ENCODE measurements at regions not wholly inside any gene's neighbourhood (a gene's known extent, or its start where the extent isn't known, plus 50 kb on each side); places are given as distances from the start of the nearest gene placed in this dataset.

DNA sequence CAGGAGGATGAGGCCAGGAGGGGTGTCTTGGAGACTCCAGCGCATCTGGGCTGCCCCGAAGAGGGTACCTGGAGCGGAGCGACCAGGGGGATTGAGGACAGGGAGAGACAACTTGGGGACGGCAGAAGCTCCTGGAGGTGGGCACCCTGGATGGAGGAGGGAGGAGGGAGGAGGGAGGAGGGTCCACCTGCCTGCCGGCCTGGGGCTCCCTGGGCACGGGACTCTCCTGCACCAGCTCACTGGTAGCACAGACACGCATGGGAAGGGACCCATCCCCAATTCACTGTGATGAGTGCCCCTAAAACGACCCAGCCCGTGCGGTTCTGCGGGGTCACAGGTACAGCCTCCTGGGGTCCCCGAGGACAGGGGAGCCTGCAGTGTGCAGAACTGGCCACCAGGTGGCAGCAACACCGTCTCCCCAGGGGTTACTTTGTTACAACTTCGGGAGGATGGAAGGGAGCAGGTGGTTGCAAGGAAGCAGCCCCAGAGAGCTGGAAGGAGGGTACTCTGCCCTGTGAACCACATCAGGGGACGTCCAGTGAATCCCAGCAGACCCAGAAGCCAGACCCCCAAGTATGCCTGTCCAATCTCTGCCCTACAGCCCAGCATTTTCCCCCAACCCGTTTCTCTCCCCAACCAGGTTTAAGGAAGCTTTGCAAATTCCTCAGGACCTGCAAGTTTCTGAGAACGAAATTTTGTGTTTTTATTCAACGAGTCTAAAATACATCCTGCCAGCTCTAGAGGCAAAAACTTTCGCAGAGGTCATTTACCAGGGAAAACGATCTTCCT is 482.4 kb downstream of the NPHP4 start:
- H3K4ac ChIP-seq (ENCODE audit: low read length): no peak overlapping the region
- H2AFZ ChIP-seq (ENCODE audit: low read length): no peak overlapping the region
- no peak overlapping the region for H3K4me3 ChIP-seq (ENCODE audit: low read length in 2 of 2)
- H2BK5ac ChIP-seq (ENCODE audit: low read length): no peak overlapping the region
- DNase-seq (ENCODE audit: low spot score): peak; percentile 68
- no peak overlapping the region for H4K91ac ChIP-seq (ENCODE audit: low read depth, low read length, poor library complexity)
- H3K18ac ChIP-seq (ENCODE audit: low read length): peak overlapping the region; percentile 83
- no CpG with 5 or more reads among the region's 21 CpGs for WGBS, 2 donors (ENCODE audit: extremely low coverage in 2 of 2, insufficient read length in 2 of 2, insufficient replicate concordance in 1 of 2)
- H2BK120ac ChIP-seq (ENCODE audit: low read depth, low read length): no peak overlapping the region
- peak overlapping the region; percentile 51 for H3K23ac ChIP-seq (ENCODE audit: low read depth, low read length, poor library complexity)
- no peak overlapping the region for H3K9ac ChIP-seq (ENCODE audit: low read depth, low read length, poor library complexity)
- H2AK5ac ChIP-seq (ENCODE audit: low read depth, low read length): peak overlapping the region; percentile 85
- no peak overlapping the region for H3K4me2 ChIP-seq (ENCODE audit: insufficient read depth, low read length, poor library complexity, severe bottlenecking)
- H2BK12ac ChIP-seq (ENCODE audit: low read length): no peak overlapping the region
- no peak overlapping the region for H3K14ac ChIP-seq (ENCODE audit: low read length)
- no peak overlapping the region for H4K8ac ChIP-seq (ENCODE audit: low read depth, low read length)
- H3K4me1 ChIP-seq (ENCODE audit: control insufficient read depth in 2 of 2, insufficient read depth in 1 of 2, low read depth in 1 of 2, low read length in 2 of 2): peaks cover 0 to 4% of the 10 kb centered on the region in 2 donors
- H3K36me3 ChIP-seq (replicated peaks in 1 of 2; ENCODE audit: control insufficient read depth in 2 of 2, insufficient read depth in 2 of 2, low read length in 2 of 2): no peaks in the 10 kb centered on the region
- H3K27ac ChIP-seq (replicated peaks; ENCODE audit: low read length): no peak overlapping the region
- peaks cover 0 to 6% (median 0%) of the 10 kb centered on the region in 3 experiments for H3K27me3 ChIP-seq (ENCODE audit: control insufficient read depth in 3 of 3, insufficient read depth in 3 of 3, low read depth in 1 of 3, low read length in 3 of 3)
- no peak overlapping the region for H2BK15ac ChIP-seq (ENCODE audit: low read length)
- H3K9me3 ChIP-seq (replicated peaks in 1 of 2; ENCODE audit: control insufficient read depth in 2 of 2, insufficient read depth in 1 of 2, low read depth in 1 of 2, low read length in 2 of 2): no peaks in the 10 kb centered on the region
- H3K79me1 ChIP-seq (ENCODE audit: low read depth, low read length): no peaks in the 10 kb centered on the region

DNA sequence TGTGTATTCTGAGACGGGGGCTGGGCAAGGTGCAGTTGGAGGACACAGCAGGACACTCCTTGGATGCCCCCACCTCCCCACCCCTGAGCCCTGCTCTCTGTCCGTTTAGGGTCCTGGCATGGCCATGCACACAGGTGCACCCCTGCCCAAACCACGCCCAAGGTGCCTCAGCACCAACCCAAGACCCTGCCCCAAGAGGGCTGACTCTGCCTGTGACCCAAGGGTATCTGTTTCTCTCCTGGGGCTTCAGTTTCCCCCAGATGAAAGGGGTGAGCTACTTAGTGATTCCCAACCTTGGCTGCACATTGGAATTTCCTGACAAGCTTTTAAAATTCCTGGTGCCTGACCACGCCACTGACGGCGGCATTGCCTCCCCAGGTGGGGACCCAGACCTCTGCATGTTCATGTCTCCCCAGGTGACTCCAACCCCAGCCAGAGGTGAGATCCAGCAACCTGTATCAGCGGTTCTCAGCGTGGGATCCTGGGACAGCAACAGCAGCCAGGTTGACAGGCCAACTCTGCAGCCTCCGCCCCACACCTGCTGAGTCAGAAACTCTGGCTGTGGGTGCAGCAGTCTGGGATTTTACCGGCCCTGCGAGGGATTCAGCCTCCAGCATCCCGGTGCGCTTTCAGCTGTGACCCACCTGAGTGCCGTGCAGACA is 483.4 kb downstream of the NPHP4 start:
- no peak for DNase-seq (ENCODE audit: low spot score)
- H3K27me3 ChIP-seq (ENCODE audit: control insufficient read depth in 3 of 3, insufficient read depth in 3 of 3, low read depth in 1 of 3, low read length in 3 of 3): peaks cover 0 to 6% (median 0%) of the 10 kb centered on the region in 3 experiments
- no peak overlapping the region for H2AFZ ChIP-seq (ENCODE audit: low read length)

GRCh38 chr1:5507340-5507739 is 484.9 kb downstream of the NPHP4 start:
- Histone ChIP-seq H3K18ac (ENCODE audit: low read length) (peak overlapping the region; percentile 25), H3K36me3 (replicated peaks in 1 of 2; ENCODE audit: control insufficient read depth in 2 of 2, insufficient read depth in 2 of 2, low read length in 2 of 2) (no peaks in the 10 kb centered on the region), H3K4ac (ENCODE audit: low read length) (no peak overlapping the region), H3K27me3 (ENCODE audit: control insufficient read depth in 3 of 3, insufficient read depth in 3 of 3, low read depth in 1 of 3, low read length in 3 of 3) (peaks cover 0 to 14% (median 0%) of the 10 kb centered on the region in 3 experiments), H2AFZ (ENCODE audit: low read length) (no peak overlapping the region), H2BK12ac (ENCODE audit: low read length) (no peak overlapping the region), H3K4me2 (ENCODE audit: insufficient read depth, low read length, poor library complexity, severe bottlenecking) (no peak overlapping the region), H3K4me3 (ENCODE audit: low read length in 2 of 2) (no peak overlapping the region), H3K23ac (ENCODE audit: low read depth, low read length, poor library complexity) (no peak overlapping the region), H3K27ac (replicated peaks; ENCODE audit: low read length) (no peak overlapping the region), H3K14ac (ENCODE audit: low read length) (no peak overlapping the region), H3K9me3 (replicated peaks in 1 of 2; ENCODE audit: control insufficient read depth in 2 of 2, insufficient read depth in 1 of 2, low read depth in 1 of 2, low read length in 2 of 2) (no peaks in the 10 kb centered on the region), H2BK120ac (ENCODE audit: low read depth, low read length) (no peak overlapping the region), H2AK5ac (ENCODE audit: low read depth, low read length) (no peak overlapping the region), H4K8ac (ENCODE audit: low read depth, low read length) (no peak overlapping the region), H3K9ac (ENCODE audit: low read depth, low read length, poor library complexity) (no peak overlapping the region), H2BK5ac (ENCODE audit: low read length) (no peak overlapping the region), H3K79me1 (ENCODE audit: low read depth, low read length) (no peaks in the 10 kb centered on the region), H4K91ac (ENCODE audit: low read depth, low read length, poor library complexity) (no peak overlapping the region), H3K4me1 (ENCODE audit: control insufficient read depth in 2 of 2, insufficient read depth in 1 of 2, low read depth in 1 of 2, low read length in 2 of 2) (no peaks in the 10 kb centered on the region), H2BK15ac (ENCODE audit: low read length) (no peak overlapping the region)
- DNase-seq (ENCODE audit: low spot score): no peak
- WGBS, 2 donors (ENCODE audit: extremely low coverage in 2 of 2, insufficient read length in 2 of 2, insufficient replicate concordance in 1 of 2): no CpG with 5 or more reads among the region's 15 CpGs

More for the DNA sequence above, 483.4 kb downstream of the NPHP4 start:
- H2AK5ac ChIP-seq (ENCODE audit: low read depth, low read length): peak overlapping the region; percentile 42
- no peaks in the 10 kb centered on the region for H3K36me3 ChIP-seq (replicated peaks in 1 of 2; ENCODE audit: control insufficient read depth in 2 of 2, insufficient read depth in 2 of 2, low read length in 2 of 2)
- H2BK15ac ChIP-seq (ENCODE audit: low read length): no peak overlapping the region
- H3K27ac ChIP-seq (replicated peaks; ENCODE audit: low read length): no peak overlapping the region
- H3K23ac ChIP-seq (ENCODE audit: low read depth, low read length, poor library complexity): no peak overlapping the region
- WGBS, 2 donors (ENCODE audit: extremely low coverage in 2 of 2, insufficient read length in 2 of 2, insufficient replicate concordance in 1 of 2): no CpG with 5 or more reads among the region's 14 CpGs
- H3K4ac ChIP-seq (ENCODE audit: low read length): no peak overlapping the region
- H3K18ac ChIP-seq (ENCODE audit: low read length): peak overlapping the region; percentile 37
- no peak overlapping the region for H4K8ac ChIP-seq (ENCODE audit: low read depth, low read length)
- H3K14ac ChIP-seq (ENCODE audit: low read length): no peak overlapping the region
- H3K9me3 ChIP-seq (replicated peaks in 1 of 2; ENCODE audit: control insufficient read depth in 2 of 2, insufficient read depth in 1 of 2, low read depth in 1 of 2, low read length in 2 of 2): no peaks in the 10 kb centered on the region
- H4K91ac ChIP-seq (ENCODE audit: low read depth, low read length, poor library complexity): no peak overlapping the region
- no peak overlapping the region for H2BK5ac ChIP-seq (ENCODE audit: low read length)
- H3K4me2 ChIP-seq (ENCODE audit: insufficient read depth, low read length, poor library complexity, severe bottlenecking): no peak overlapping the region
- H3K4me3 ChIP-seq (ENCODE audit: low read length in 2 of 2): no peak overlapping the region
- no peaks in the 10 kb centered on the region for H3K79me1 ChIP-seq (ENCODE audit: low read depth, low read length)
- H3K4me1 ChIP-seq (ENCODE audit: control insufficient read depth in 2 of 2, insufficient read depth in 1 of 2, low read depth in 1 of 2, low read length in 2 of 2): peaks cover 0 to 2% of the 10 kb centered on the region in 2 donors
- no peak overlapping the region for H3K9ac ChIP-seq (ENCODE audit: low read depth, low read length, poor library complexity)
- H2BK120ac ChIP-seq (ENCODE audit: low read depth, low read length): no peak overlapping the region
- H2BK12ac ChIP-seq (ENCODE audit: low read length): no peak overlapping the region

GRCh38 chr1:5506634-5507033 is 485.6 kb downstream of the NPHP4 start:
- Histone ChIP-seq H3K4me3 (ENCODE audit: low read length in 2 of 2) (peak overlapping the region in 1 of 2 donors; percentile 33), H3K18ac (ENCODE audit: low read length) (peak overlapping the region; percentile 38), H2BK15ac (ENCODE audit: low read length) (peak overlapping the region; percentile 12), H3K9ac (ENCODE audit: low read depth, low read length, poor library complexity) (no peak overlapping the region), H2AFZ (ENCODE audit: low read length) (no peak overlapping the region), H3K36me3 (replicated peaks in 1 of 2; ENCODE audit: control insufficient read depth in 2 of 2, insufficient read depth in 2 of 2, low read length in 2 of 2) (no peaks in the 10 kb centered on the region), H3K9me3 (replicated peaks in 1 of 2; ENCODE audit: control insufficient read depth in 2 of 2, insufficient read depth in 1 of 2, low read depth in 1 of 2, low read length in 2 of 2) (no peaks in the 10 kb centered on the region), H3K4ac (ENCODE audit: low read length) (no peak overlapping the region), H3K4me1 (ENCODE audit: control insufficient read depth in 2 of 2, insufficient read depth in 1 of 2, low read depth in 1 of 2, low read length in 2 of 2) (no peaks in the 10 kb centered on the region), H2BK5ac (ENCODE audit: low read length) (no peak overlapping the region), H3K23ac (ENCODE audit: low read depth, low read length, poor library complexity) (peak overlapping the region; percentile 22), H4K91ac (ENCODE audit: low read depth, low read length, poor library complexity) (no peak overlapping the region), H3K14ac (ENCODE audit: low read length) (no peak overlapping the region), H3K4me2 (ENCODE audit: insufficient read depth, low read length, poor library complexity, severe bottlenecking) (no peak overlapping the region), H2AK5ac (ENCODE audit: low read depth, low read length) (peak overlapping the region; percentile 42), H2BK120ac (ENCODE audit: low read depth, low read length) (no peak overlapping the region), H3K79me1 (ENCODE audit: low read depth, low read length) (no peaks in the 10 kb centered on the region), H3K27me3 (ENCODE audit: control insufficient read depth in 3 of 3, insufficient read depth in 3 of 3, low read depth in 1 of 3, low read length in 3 of 3) (peaks cover 0 to 14% (median 0%) of the 10 kb centered on the region in 3 experiments), H4K8ac (ENCODE audit: low read depth, low read length) (no peak overlapping the region), H3K27ac (replicated peaks; ENCODE audit: low read length) (no peak overlapping the region), H2BK12ac (ENCODE audit: low read length) (no peak overlapping the region)
- no CpG with 5 or more reads among the region's 11 CpGs for WGBS, 2 donors (ENCODE audit: extremely low coverage in 2 of 2, insufficient read length in 2 of 2, insufficient replicate concordance in 1 of 2)
- DNase-seq (ENCODE audit: low spot score): no peak
